ENCODE measurements at regions not wholly inside any gene's neighbourhood (a gene's known extent, or its start where the extent isn't known, plus 50 kb on each side); places are given as distances from the start of the nearest gene placed in this dataset.

DNA sequence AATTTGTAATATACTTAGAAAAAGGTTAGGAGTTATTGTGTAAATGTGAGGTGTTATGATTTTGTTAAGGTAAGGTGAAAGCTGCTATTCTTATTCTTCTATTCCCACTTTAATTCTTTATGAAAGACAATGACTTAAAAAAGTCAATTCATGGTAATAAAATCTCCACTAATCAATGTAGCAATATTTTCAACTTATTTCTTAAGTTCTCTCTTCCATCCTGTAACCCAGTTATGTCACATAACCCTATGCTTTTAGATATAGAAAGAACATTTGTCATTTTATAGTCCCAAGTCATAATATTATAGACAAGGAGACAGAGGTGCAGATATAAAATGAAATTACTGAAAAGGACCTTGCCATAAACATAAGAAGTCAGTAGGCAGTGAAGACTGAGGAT lies 157.9 kb upstream of the SLC7A11 start:
- in situ Hi-C loops (cut with MboI; ENCODE audit: low sequenced_read_pairs), result no loop called here
- POLR2A ChIA-PET (ENCODE audit: unreplicated experiment), result no interaction called here
- H3K36me3 ChIP-seq (ENCODE audit: control insufficient read depth, insufficient read depth, low read length), result no peaks in the 10 kb centered on the region
- H3K4ac ChIP-seq (ENCODE audit: low read depth, low read length), result no peak overlapping the region
- H2BK5ac ChIP-seq (ENCODE audit: low read depth, low read length, poor library complexity, severe bottlenecking), result no peak overlapping the region
- H2AK9ac ChIP-seq (replicated peaks; ENCODE audit: low read depth, low read length, poor library complexity), result no peak overlapping the region
- DNase-seq (no peak), ATAC-seq (ENCODE audit: low read depth) (no peak)
- BruUV-seq (replicated peaks), result no TSS peak
- H2AFZ ChIP-seq (replicated peaks; ENCODE audit: low read length, poor library complexity), result no peak overlapping the region
- H2BK120ac ChIP-seq (ENCODE audit: low read depth, low read length), result no peak overlapping the region
- TF ChIP-seq MAZ (IDR thresholded peaks at IDR 0.05; ENCODE audit: borderline replicate concordance, low read depth, low read length) (no peak), FOS (IDR thresholded peaks at IDR 0.05; ENCODE audit: low read depth, low read length) (no peak), CEBPB (IDR thresholded peaks at IDR 0.05; ENCODE audit: low read depth, low read length) (no peak), NFE2L2 (IDR thresholded peaks at IDR 0.05; ENCODE audit: low read depth, low read length) (no peak), POLR2A (IDR thresholded peaks at IDR 0.05; ENCODE audit: low read depth, low read length) (no peak), CTCF (conservative IDR thresholded peaks at IDR 0.05; ENCODE audit: low read depth, low read length) (no peak), MAFK (IDR thresholded peaks at IDR 0.05; ENCODE audit: low read depth, low read length) (no peak), SMC3 (IDR thresholded peaks at IDR 0.05; ENCODE audit: low read depth, low read length) (no peak), RFX5 (IDR thresholded peaks at IDR 0.05; ENCODE audit: low read depth, low read length) (no peak), CHD1 (IDR thresholded peaks at IDR 0.05; ENCODE audit: low read depth, low read length) (no peak), RCOR1 (IDR thresholded peaks at IDR 0.05; ENCODE audit: insufficient replicate concordance, low read length) (no peak), USF2 (IDR thresholded peaks at IDR 0.05; ENCODE audit: low read depth, low read length) (no peak), RAD21 (IDR thresholded peaks at IDR 0.05; ENCODE audit: low read length) (no peak), BHLHE40 (IDR thresholded peaks at IDR 0.05; ENCODE audit: low read depth, low read length) (no peak), MXI1 (IDR thresholded peaks at IDR 0.05; ENCODE audit: borderline replicate concordance, low read depth, low read length) (no peak)
- TF ChIP-seq, protein P1, sequence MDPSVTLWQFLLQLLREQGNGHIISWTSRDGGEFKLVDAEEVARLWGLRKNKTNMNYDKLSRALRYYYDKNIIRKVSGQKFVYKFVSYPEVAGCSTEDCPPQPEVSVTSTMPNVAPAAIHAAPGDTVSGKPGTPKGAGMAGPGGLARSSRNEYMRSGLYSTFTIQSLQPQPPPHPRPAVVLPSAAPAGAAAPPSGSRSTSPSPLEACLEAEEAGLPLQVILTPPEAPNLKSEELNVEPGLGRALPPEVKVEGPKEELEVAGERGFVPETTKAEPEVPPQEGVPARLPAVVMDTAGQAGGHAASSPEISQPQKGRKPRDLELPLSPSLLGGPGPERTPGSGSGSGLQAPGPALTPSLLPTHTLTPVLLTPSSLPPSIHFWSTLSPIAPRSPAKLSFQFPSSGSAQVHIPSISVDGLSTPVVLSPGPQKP (IDR thresholded peaks at IDR 0.05; ENCODE audit: borderline replicate concordance, low read depth, low read length), result no peak
- no peak overlapping the region for H4K91ac ChIP-seq (ENCODE audit: insufficient read depth, low read depth, low read length)
- H3K9me1 ChIP-seq (ENCODE audit: insufficient read depth, low read length), result peaks cover under 1% of the 10 kb centered on the region; the same call in 1 of the 2 replicates
- intact Hi-C loops (cut with micrococcal nuclease), result no loop called here
- H3K4me3 ChIP-seq (ENCODE audit: insufficient read depth, low read depth, low read length), result no peak overlapping the region
- no peak overlapping the region for H3K56ac ChIP-seq (ENCODE audit: extremely low read depth, insufficient read depth, low read length)
- H2BK20ac ChIP-seq (ENCODE audit: low read depth, low read length), result no peak overlapping the region
- H2BK15ac ChIP-seq (ENCODE audit: low read depth, low read length), result no peak overlapping the region
- no peak overlapping the region for H4K8ac ChIP-seq (ENCODE audit: low read depth in 2 of 2, low read length in 2 of 2)
- H3K23ac ChIP-seq (ENCODE audit: low read depth, low read length), result no peak overlapping the region
- H3K79me1 ChIP-seq (ENCODE audit: low read depth in 1 of 2, low read length in 2 of 2), result no peaks in the 10 kb centered on the region
- no peak overlapping the region for H2AK5ac ChIP-seq (ENCODE audit: low read depth, low read length)
- H3K27ac ChIP-seq (ENCODE audit: insufficient read depth, low read length), result no peak overlapping the region
- H3K14ac ChIP-seq (replicated peaks; ENCODE audit: low read depth, low read length), result no peak overlapping the region
- H3K18ac ChIP-seq (ENCODE audit: low read depth, low read length), result no peak overlapping the region
- H3K27me3 ChIP-seq (ENCODE audit: control insufficient read depth, insufficient read depth, low read length), result no peaks in the 10 kb centered on the region
- H3K9me3 ChIP-seq (ENCODE audit: control insufficient read depth, insufficient read depth, low read length), result no peaks in the 10 kb centered on the region
- peaks cover under 1% of the 10 kb centered on the region; the same call in 1 of the 2 replicates for H3K4me1 ChIP-seq (ENCODE audit: control insufficient read depth, insufficient read depth, low read length)
- H4K5ac ChIP-seq (ENCODE audit: low read depth, low read length), result no peak overlapping the region
- no peaks in the 10 kb centered on the region for H4K20me1 ChIP-seq (ENCODE audit: insufficient read depth, low read length)
- H3K4me2 ChIP-seq (ENCODE audit: low read depth, low read length), result no peak overlapping the region
- no peak overlapping the region for H3K9ac ChIP-seq (ENCODE audit: low read depth, low read length)
- CTCF ChIA-PET, result interaction anchor here (0.6 to 1.3 kb wide), 3 partner anchors 12 to 47 kb away, joined by 3 to 4 read pairs (median 3); no protein-coding TSS in a partner anchor
- dilution Hi-C loops (cut with HindIII; ENCODE audit: low sequenced_read_pairs, unreplicated experiment), result no loop called here
